HFF-Myc (cell line): ENCODE measurements at regions not wholly inside any gene's neighbourhood (a gene's known extent, or its start where the extent isn't known, plus 50 kb on each side); places are given as distances from the start of the nearest gene placed in this dataset.

ENCODE experiments used
- DNase-seq: peaks from one replicate; pipeline ENCODE4 v3.0.0-alpha.2; 2011; ENCODE audit warnings: low read depth; ENCODE audit errors: extremely low read depth
- H3K4me3 ChIP-seq: replicated peaks from 2 replicates; pipeline ENCODE4 v1.5.1; 2011; ENCODE audit warnings: low read depth, mild to moderate bottlenecking, control low read depth, low read length
- TF ChIP-seq, protein P1 (sequence below): IDR thresholded peaks from 2 replicates; pipeline ENCODE4 v1.5.1; 2012; ENCODE audit warnings: mild to moderate bottlenecking, low read depth, low read length, control low read depth; ENCODE audit errors: missing control alignments

- DNase-seq = no peak
- TF ChIP-seq, protein P1, sequence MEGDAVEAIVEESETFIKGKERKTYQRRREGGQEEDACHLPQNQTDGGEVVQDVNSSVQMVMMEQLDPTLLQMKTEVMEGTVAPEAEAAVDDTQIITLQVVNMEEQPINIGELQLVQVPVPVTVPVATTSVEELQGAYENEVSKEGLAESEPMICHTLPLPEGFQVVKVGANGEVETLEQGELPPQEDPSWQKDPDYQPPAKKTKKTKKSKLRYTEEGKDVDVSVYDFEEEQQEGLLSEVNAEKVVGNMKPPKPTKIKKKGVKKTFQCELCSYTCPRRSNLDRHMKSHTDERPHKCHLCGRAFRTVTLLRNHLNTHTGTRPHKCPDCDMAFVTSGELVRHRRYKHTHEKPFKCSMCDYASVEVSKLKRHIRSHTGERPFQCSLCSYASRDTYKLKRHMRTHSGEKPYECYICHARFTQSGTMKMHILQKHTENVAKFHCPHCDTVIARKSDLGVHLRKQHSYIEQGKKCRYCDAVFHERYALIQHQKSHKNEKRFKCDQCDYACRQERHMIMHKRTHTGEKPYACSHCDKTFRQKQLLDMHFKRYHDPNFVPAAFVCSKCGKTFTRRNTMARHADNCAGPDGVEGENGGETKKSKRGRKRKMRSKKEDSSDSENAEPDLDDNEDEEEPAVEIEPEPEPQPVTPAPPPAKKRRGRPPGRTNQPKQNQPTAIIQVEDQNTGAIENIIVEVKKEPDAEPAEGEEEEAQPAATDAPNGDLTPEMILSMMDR = no peak
- H3K4me3 ChIP-seq = no peak overlapping the region
These were observed 65.2 kb upstream of the TMEM33 start for GRCh38 chr4:41870035-41870434.

GRCh38 chr4:41866799-41867677, 68.2 kb upstream of the TMEM33 start:
- no peak overlapping the region for H3K4me3 ChIP-seq
- no peak for DNase-seq
- TF ChIP-seq, protein P1 = no peak

DNA sequence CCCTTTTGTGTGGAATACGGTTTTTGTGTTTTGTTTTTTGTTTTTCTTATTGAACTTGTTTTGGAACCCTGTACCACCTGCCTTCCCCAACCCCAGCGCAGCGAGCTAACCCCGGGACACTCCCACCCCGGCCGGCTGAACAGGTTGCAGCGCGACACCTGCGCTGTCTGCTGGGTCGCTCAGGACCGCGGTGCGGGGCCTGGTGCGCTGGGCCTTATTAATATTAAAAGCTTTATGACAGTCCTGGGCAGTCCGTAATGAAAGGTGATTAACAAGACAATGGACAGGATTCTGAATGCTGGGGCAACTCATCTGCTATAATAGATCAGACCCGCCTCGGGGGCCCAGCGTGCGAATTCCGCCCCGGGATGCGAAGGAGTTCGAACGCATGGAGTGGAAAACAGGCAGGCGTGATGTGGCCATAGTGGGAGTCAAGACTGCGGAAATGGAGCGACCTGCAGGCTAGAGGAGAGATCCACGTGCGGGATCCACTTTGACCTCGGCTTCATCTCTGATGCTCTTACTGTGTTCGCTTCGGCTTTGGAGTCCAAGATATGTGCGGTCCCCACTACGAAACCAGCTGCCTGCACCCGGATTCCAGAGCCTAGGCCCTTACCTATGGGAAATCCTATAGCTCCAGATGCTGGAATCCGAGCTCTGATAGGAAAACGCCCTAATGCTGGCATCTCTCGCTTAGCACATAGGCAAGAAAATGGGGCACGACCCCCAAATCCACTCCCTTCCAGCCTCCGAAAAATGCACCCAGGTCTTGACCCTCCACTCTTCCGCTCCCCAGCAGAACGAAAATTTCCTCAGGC, 69.0 kb upstream of the TMEM33 start:
- DNase-seq = no peak
- TF ChIP-seq, protein P1 = no peak
- H3K4me3 ChIP-seq = no peak overlapping the region

GRCh38 chr4:41865306-41865980, 69.8 kb upstream of the TMEM33 start:
- no peak overlapping the region for H3K4me3 ChIP-seq
- TF ChIP-seq, protein P1 = no peak
- no peak for DNase-seq

GRCh38 chr4:41859087-41859486, 76.1 kb upstream of the TMEM33 start:
- no peak for DNase-seq
- H3K4me3 ChIP-seq = no peak overlapping the region
- TF ChIP-seq, protein P1 = no peak

- no peak for DNase-seq
- TF ChIP-seq, protein P1 = no peak
- no peak overlapping the region for H3K4me3 ChIP-seq
These were observed 78.0 kb upstream of the TMEM33 start for GRCh38 chr4:41857226-41857641.
